ENCODE measurements at regions not wholly inside any gene's neighbourhood (a gene's known extent, or its start where the extent isn't known, plus 50 kb on each side); places are given as distances from the start of the nearest gene placed in this dataset.

GRCh38 chr20:19893356-19893755, 123.8 kb upstream of the NAA20 start:
- ATAC-seq (ENCODE audit: low FRiP score) = no peak
- no peak for DNase-seq (ENCODE audit: low spot score)

GRCh38 chr20:19895761-19896160, 121.4 kb upstream of the NAA20 start:
- DNase-seq (ENCODE audit: low spot score) (no peak), ATAC-seq (ENCODE audit: low FRiP score) (no peak)
- TF ChIP-seq, protein P1, sequence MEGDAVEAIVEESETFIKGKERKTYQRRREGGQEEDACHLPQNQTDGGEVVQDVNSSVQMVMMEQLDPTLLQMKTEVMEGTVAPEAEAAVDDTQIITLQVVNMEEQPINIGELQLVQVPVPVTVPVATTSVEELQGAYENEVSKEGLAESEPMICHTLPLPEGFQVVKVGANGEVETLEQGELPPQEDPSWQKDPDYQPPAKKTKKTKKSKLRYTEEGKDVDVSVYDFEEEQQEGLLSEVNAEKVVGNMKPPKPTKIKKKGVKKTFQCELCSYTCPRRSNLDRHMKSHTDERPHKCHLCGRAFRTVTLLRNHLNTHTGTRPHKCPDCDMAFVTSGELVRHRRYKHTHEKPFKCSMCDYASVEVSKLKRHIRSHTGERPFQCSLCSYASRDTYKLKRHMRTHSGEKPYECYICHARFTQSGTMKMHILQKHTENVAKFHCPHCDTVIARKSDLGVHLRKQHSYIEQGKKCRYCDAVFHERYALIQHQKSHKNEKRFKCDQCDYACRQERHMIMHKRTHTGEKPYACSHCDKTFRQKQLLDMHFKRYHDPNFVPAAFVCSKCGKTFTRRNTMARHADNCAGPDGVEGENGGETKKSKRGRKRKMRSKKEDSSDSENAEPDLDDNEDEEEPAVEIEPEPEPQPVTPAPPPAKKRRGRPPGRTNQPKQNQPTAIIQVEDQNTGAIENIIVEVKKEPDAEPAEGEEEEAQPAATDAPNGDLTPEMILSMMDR (IDR thresholded peaks at IDR 0.05) = no peak

More at GRCh38 chr20:19893356-19893755, 123.8 kb upstream of the NAA20 start:
- TF ChIP-seq, protein P1 (IDR thresholded peaks at IDR 0.05) = no peak

GRCh38 chr20:19897891-19898290, 119.3 kb upstream of the NAA20 start:
- no peak for ATAC-seq (ENCODE audit: low FRiP score)
- DNase-seq (ENCODE audit: low spot score) = no peak
- TF ChIP-seq, protein P1 (IDR thresholded peaks at IDR 0.05) = no peak

- TF ChIP-seq, protein P1 (IDR thresholded peaks at IDR 0.05) = no peak
- no peak for ATAC-seq (ENCODE audit: low FRiP score)
- DNase-seq (ENCODE audit: low spot score) = no peak
These were observed 115.9 kb upstream of the NAA20 start for GRCh38 chr20:19901226-19901625.

GRCh38 chr20:19903168-19903811, 113.9 kb upstream of the NAA20 start:
- DNase-seq (ENCODE audit: low spot score) (no peak), ATAC-seq (ENCODE audit: low FRiP score) (no peak)
- TF ChIP-seq, protein P1 (IDR thresholded peaks at IDR 0.05) = no peak

- TF ChIP-seq, protein P1 (IDR thresholded peaks at IDR 0.05) = no peak
- no peak for ATAC-seq (ENCODE audit: low FRiP score)
- DNase-seq (ENCODE audit: low spot score) = no peak
These were observed 109.7 kb upstream of the NAA20 start for GRCh38 chr20:19907326-19908056.

- no peak for ATAC-seq (ENCODE audit: low FRiP score)
- DNase-seq (ENCODE audit: low spot score) = no peak
- TF ChIP-seq, protein P1 (IDR thresholded peaks at IDR 0.05) = no peak
These were observed 108.6 kb upstream of the NAA20 start for GRCh38 chr20:19908576-19908975.

All from omental fat pad (tissue), 3 donors.